K562 (cell line): ENCODE measurements at regions not wholly inside any gene's neighbourhood (a gene's known extent, or its start where the extent isn't known, plus 50 kb on each side); places are given as distances from the start of the nearest gene placed in this dataset.

ENCODE experiments used
- BRF2 ChIP-seq: IDR thresholded peaks from 3 replicates; pipeline ENCODE4 v1.6.1; 2011; ENCODE audit warnings: borderline replicate concordance, mild to moderate bottlenecking; ENCODE audit not compliant: insufficient read length, insufficient read depth
- CREM ChIP-seq: IDR thresholded peaks from 2 replicates; pipeline ENCODE4 v1.6.1; 2014; ENCODE audit warnings: antibody characterized with exemption, low read depth
- FOXJ2 ChIP-seq: fragments of 200-800 bp; sonication (Bioruptor generic); IDR thresholded peaks from 2 replicates; pipeline ENCODE4 v1.6.1; 2016; ENCODE audit warnings: missing genetic modification characterization, missing compliant biosample characterization
- HDAC1 ChIP-seq, 2 experiments: fragments of 450-650 bp; IDR thresholded peaks; 2 replicates each; pipeline ENCODE4 v1.6.1; 2016 to 2017; ENCODE audit warnings: inconsistent platforms in 1 of 2, mild to moderate bottlenecking in 1 of 2, moderate library complexity in 1 of 2
- NR2C2 ChIP-seq, 2 experiments: fragments of 200-800 bp in 1 of 2; sonication (Bioruptor generic) in 1 of 2; sonication (generic) in 1 of 2; formaldehyde crosslinking in 1 of 2; IDR thresholded peaks; 2 replicates each; pipeline versions ENCODE4 v1.6.1 to v1.8.0; 2016 to 2022; ENCODE audit warnings: mild to moderate bottlenecking in 1 of 2, missing compliant biosample characterization in 1 of 2, missing genetic modification characterization in 1 of 2, missing genetic modification reagents in 1 of 2
- RBM17 ChIP-seq: fragments of 200-400 bp; formaldehyde crosslinking; IDR thresholded peaks from 2 replicates; pipeline ENCODE4 v1.6.1; 2017; ENCODE audit warnings: low read depth, mild to moderate bottlenecking, low read length, borderline replicate concordance
- RUNX1 ChIP-seq: sonication (generic); IDR thresholded peaks from 2 replicates; pipeline ENCODE4 v1.6.1; 2016; ENCODE audit warnings: antibody characterized with exemption, low read depth
- TAL1 ChIP-seq: fragments of 450-650 bp; IDR thresholded peaks from 2 replicates; pipeline ENCODE4 v1.6.1; 2016; ENCODE audit warnings: mild to moderate bottlenecking
- TSC22D4 ChIP-seq: fragments of 450-650 bp; IDR thresholded peaks from 2 replicates; pipeline ENCODE4 v1.6.1; 2016; ENCODE audit warnings: missing genetic modification characterization, missing biosample characterization, control low read depth
- U2AF1 ChIP-seq: fragments of 200-400 bp; formaldehyde crosslinking; optimal IDR thresholded peaks from 2 replicates; pipeline ENCODE3; 2017; ENCODE audit warnings: mild to moderate bottlenecking, low read depth, low read length, moderate library complexity
- ZNF551 ChIP-seq: fragments of 250-450 bp; sonication (Bioruptor Pico); IDR thresholded peaks from 2 replicates; pipeline ENCODE4 v1.5.0; 2021; ENCODE audit warnings: mild to moderate bottlenecking, moderate library complexity
- TF ChIP-seq, protein P1 (sequence below), 2 experiments: fragments of 450-650 bp in 1 of 2; sonication (generic) in 1 of 2; formaldehyde crosslinking in 1 of 2; IDR thresholded peaks; 2 replicates each; pipeline versions ENCODE4 v1.7.1 to v1.9.0; 2016 to 2022; ENCODE audit warnings: inconsistent platforms in 1 of 2, mild to moderate bottlenecking in 1 of 2, missing genetic modification reagents in 1 of 2
- TF ChIP-seq, protein P2 (sequence below): fragments of 250-450 bp; sonication (Bioruptor Pico); IDR thresholded peaks from 2 replicates; pipeline ENCODE4 v1.4.0; 2020

DNA sequence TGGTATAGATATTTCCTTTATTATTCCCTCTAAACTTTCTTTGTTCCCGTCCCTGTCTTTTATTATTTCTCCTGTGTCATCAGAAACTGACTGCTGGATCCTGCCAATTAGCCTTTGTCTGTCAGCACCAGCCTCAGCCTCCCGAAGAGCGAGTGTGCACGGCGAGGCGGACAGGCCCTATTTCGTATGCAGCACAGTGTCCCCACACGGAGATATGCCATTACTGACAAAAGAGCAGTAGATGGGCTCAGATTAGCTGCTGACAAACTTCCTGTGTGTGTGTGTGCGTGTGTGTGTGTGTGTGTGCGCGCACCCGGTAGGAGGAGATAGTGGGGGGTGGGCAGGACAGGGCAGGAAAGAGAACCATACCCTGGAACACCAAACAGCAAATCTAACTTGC lies 99.5 kb upstream of the ZFP64 start (continued):
- TF ChIP-seq, protein P1, sequence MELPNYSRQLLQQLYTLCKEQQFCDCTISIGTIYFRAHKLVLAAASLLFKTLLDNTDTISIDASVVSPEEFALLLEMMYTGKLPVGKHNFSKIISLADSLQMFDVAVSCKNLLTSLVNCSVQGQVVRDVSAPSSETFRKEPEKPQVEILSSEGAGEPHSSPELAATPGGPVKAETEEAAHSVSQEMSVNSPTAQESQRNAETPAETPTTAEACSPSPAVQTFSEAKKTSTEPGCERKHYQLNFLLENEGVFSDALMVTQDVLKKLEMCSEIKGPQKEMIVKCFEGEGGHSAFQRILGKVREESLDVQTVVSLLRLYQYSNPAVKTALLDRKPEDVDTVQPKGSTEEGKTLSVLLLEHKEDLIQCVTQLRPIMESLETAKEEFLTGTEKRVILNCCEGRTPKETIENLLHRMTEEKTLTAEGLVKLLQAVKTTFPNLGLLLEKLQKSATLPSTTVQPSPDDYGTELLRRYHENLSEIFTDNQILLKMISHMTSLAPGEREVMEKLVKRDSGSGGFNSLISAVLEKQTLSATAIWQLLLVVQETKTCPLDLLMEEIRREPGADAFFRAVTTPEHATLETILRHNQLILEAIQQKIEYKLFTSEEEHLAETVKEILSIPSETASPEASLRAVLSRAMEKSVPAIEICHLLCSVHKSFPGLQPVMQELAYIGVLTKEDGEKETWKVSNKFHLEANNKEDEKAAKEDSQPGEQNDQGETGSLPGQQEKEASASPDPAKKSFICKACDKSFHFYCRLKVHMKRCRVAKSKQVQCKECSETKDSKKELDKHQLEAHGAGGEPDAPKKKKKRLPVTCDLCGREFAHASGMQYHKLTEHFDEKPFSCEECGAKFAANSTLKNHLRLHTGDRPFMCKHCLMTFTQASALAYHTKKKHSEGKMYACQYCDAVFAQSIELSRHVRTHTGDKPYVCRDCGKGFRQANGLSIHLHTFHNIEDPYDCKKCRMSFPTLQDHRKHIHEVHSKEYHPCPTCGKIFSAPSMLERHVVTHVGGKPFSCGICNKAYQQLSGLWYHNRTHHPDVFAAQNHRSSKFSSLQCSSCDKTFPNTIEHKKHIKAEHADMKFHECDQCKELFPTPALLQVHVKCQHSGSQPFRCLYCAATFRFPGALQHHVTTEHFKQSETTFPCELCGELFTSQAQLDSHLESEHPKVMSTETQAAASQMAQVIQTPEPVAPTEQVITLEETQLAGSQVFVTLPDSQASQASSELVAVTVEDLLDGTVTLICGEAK (IDR thresholded peaks at IDR 0.05), result no peak
- TF ChIP-seq, protein P1 (CRISPR knock-in tag; IDR thresholded peaks at IDR 0.05), result no peak
- peak; percentile 70 for TF ChIP-seq CREM
- TF ChIP-seq, protein P2, sequence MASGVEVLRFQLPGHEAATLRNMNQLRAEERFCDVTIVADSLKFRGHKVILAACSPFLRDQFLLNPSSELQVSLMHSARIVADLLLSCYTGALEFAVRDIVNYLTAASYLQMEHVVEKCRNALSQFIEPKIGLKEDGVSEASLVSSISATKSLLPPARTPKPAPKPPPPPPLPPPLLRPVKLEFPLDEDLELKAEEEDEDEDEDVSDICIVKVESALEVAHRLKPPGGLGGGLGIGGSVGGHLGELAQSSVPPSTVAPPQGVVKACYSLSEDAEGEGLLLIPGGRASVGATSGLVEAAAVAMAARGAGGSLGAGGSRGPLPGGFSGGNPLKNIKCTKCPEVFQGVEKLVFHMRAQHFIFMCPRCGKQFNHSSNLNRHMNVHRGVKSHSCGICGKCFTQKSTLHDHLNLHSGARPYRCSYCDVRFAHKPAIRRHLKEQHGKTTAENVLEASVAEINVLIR (CRISPR knock-in tag), result 0 out of 2 replicates have a peak, but pooled peaks have one; percentile 38
- no peak for TF ChIP-seq RBM17
- TF ChIP-seq NR2C2 (CRISPR knock-in tag; IDR thresholded peaks at IDR 0.05), result no peak
- TF ChIP-seq NR2C2 (tag; IDR thresholded peaks at IDR 0.05), result no peak
- TF ChIP-seq HDAC1 (IDR thresholded peaks at IDR 0.05), result no peak
- TF ChIP-seq U2AF1, result no peak
- TF ChIP-seq BRF2, result no peak
- TF ChIP-seq TAL1, result peak; percentile 9; the same call in 1 of the 2 replicates
- no peak for TF ChIP-seq FOXJ2 (tag)
- TF ChIP-seq ZNF551, result no peak
- no peak for TF ChIP-seq RUNX1
- no peak for TF ChIP-seq TSC22D4 (tag)
